ENCODE measurements at regions not wholly inside any gene's neighbourhood (a gene's known extent, or its start where the extent isn't known, plus 50 kb on each side); places are given as distances from the start of the nearest gene placed in this dataset.

DNA sequence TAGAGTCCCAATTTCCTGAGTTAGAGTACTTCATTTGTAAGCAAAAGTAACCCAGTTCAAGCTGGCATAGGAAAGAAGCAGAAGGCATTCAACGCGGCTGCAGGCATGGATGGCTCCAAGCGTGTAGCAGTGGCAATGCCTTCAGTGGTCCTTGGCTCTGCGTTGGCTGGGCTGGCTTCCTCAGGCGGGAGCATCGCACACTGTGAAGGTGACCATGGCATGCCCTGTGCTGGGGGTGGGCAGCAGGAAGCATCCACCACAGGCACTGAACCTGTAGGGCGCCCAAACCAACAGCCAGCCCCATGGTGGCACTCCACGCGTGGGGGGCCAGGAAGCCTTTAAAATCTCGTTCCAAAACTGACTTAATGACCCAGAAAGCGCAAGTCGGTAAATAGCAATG, 53.6 kb upstream of the SPACA7 start:
- Mint-ChIP-seq H3K9me3 (ENCODE audit: low read depth) (peaks cover 4% of the 10 kb centered on the region), H3K4me1 (ENCODE audit: low read depth) (peaks cover 7% of the 10 kb centered on the region), H3K27ac (ENCODE audit: unreplicated experiment) (no peak overlapping the region), H3K36me3 (ENCODE audit: low read depth) (no peaks in the 10 kb centered on the region), H3K4me3 (ENCODE audit: unreplicated experiment) (no peak overlapping the region), H3K27me3 (ENCODE audit: low read depth) (peaks cover 20% of the 10 kb centered on the region)
- TF ChIP-seq, protein P1, sequence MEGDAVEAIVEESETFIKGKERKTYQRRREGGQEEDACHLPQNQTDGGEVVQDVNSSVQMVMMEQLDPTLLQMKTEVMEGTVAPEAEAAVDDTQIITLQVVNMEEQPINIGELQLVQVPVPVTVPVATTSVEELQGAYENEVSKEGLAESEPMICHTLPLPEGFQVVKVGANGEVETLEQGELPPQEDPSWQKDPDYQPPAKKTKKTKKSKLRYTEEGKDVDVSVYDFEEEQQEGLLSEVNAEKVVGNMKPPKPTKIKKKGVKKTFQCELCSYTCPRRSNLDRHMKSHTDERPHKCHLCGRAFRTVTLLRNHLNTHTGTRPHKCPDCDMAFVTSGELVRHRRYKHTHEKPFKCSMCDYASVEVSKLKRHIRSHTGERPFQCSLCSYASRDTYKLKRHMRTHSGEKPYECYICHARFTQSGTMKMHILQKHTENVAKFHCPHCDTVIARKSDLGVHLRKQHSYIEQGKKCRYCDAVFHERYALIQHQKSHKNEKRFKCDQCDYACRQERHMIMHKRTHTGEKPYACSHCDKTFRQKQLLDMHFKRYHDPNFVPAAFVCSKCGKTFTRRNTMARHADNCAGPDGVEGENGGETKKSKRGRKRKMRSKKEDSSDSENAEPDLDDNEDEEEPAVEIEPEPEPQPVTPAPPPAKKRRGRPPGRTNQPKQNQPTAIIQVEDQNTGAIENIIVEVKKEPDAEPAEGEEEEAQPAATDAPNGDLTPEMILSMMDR (IDR thresholded peaks at IDR 0.05): no peak
- no peak for DNase-seq (ENCODE audit: low spot score)

GRCh38 chr13:112324116-112324515, 52.0 kb upstream of the SPACA7 start:
- no peak for DNase-seq (ENCODE audit: low spot score)
- Mint-ChIP-seq H3K36me3 (ENCODE audit: low read depth) (no peaks in the 10 kb centered on the region), H3K27ac (ENCODE audit: unreplicated experiment) (no peak overlapping the region), H3K4me3 (ENCODE audit: unreplicated experiment) (no peak overlapping the region), H3K4me1 (ENCODE audit: low read depth) (peaks cover 7% of the 10 kb centered on the region), H3K9me3 (ENCODE audit: low read depth) (no peaks in the 10 kb centered on the region), H3K27me3 (ENCODE audit: low read depth) (peaks cover 23% of the 10 kb centered on the region)
- TF ChIP-seq, protein P1 (IDR thresholded peaks at IDR 0.05): no peak

DNA sequence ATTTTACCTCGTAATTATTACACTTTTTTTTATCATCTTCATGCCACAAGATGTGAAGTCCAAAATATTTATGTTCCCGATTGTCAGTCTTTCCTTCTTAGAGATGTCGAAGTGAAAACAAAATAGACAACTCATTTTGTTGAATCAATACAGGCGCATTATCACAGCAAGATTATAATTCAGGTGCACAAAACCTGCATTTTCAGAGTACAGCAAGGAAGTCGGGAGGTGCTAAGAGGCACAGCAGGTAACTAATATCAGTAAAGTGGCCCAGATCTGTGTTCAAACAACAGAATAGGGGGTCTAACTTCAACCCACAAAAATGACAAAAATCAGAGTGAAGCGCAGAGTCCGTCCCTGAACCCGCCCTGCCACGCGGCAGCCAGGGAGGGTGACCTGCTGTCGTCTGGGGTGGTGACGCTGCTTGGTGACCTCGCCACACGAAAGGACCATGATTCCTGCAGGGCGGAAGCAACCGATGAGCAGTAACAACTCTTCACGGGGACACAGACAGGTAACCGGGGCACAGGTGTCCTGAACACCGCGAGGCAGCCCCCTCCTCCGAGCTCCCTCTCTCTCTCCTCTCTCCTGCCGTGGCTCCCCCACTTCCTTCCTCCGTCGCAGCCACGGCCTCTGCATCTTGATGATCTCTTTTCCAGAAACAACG, 50.9 kb upstream of the SPACA7 start:
- Mint-ChIP-seq H3K27me3 (ENCODE audit: low read depth) (peaks cover 26% of the 10 kb centered on the region), H3K4me1 (ENCODE audit: low read depth) (peaks cover 7% of the 10 kb centered on the region), H3K36me3 (ENCODE audit: low read depth) (no peaks in the 10 kb centered on the region), H3K27ac (ENCODE audit: unreplicated experiment) (no peak overlapping the region), H3K9me3 (ENCODE audit: low read depth) (no peaks in the 10 kb centered on the region), H3K4me3 (ENCODE audit: unreplicated experiment) (no peak overlapping the region)
- DNase-seq (ENCODE audit: low spot score): no peak
- TF ChIP-seq, protein P1 (IDR thresholded peaks at IDR 0.05): no peak

GRCh38 chr13:112325920-112326645, 50.1 kb upstream of the SPACA7 start:
- TF ChIP-seq, protein P1 (IDR thresholded peaks at IDR 0.05): no peak
- Mint-ChIP-seq H3K36me3 (ENCODE audit: low read depth) (no peaks in the 10 kb centered on the region), H3K27ac (ENCODE audit: unreplicated experiment) (no peak overlapping the region), H3K27me3 (ENCODE audit: low read depth) (peaks cover 23% of the 10 kb centered on the region), H3K9me3 (ENCODE audit: low read depth) (no peaks in the 10 kb centered on the region), H3K4me3 (ENCODE audit: unreplicated experiment) (no peak overlapping the region), H3K4me1 (ENCODE audit: low read depth) (peaks cover 7% of the 10 kb centered on the region)
- DNase-seq (ENCODE audit: low spot score): no peak

Measured in chondrocyte (in vitro differentiated cells).